ENCODE measurements at regions not wholly inside any gene's neighbourhood (a gene's known extent, or its start where the extent isn't known, plus 50 kb on each side); places are given as distances from the start of the nearest gene placed in this dataset.

DNA sequence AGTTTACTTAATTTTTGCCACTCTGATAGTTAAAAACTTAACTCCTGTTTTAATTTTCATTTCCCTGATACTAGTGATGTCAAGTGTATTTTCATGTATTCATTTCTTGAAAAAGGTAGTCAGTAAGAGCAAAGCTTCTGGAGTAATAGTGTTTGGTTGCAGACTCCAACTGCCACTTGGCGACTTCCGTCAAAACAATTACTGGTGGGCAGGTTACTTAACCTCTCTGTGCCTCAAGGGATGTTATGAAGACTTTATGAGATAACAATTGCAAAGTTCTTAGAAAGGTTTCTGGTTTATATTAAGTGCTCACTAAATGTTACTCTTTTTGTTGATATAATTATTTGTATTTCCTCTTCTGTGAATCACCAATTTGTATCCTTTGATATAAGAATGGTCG lies 129.7 kb downstream of the NFKBIZ start:
- peaks cover 21% of the 10 kb centered on the region for H3K4me1 ChIP-seq (ENCODE audit: low read depth)
- no peak for DNase-seq (ENCODE audit: low read depth in 1 of 2, low spot score in 1 of 2)

DNA sequence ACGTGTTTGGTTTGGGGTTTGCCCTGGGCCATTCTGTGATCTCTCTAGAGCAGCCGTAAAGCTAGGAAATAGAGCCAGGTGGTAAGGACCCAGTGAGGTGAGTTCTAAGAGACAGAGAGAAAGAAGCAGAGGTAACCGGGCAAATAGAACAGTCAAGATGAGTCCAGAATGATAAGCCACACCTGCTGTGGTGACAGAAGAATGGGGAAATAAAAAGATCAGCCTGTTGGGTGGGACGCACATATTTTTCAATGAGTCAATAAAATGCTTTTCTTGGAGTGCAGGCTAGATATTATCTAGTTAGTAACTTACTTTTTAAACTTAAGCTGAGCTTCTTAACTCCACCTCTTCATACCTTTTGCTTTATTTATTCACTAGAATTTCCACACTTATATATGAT lies 135.0 kb downstream of the NFKBIZ start:
- Histone ChIP-seq H3K4me1 (ENCODE audit: low read depth) (peaks cover 4% of the 10 kb centered on the region), H3K27ac (no peak overlapping the region), H3K9me3 (ENCODE audit: low read depth) (no peaks in the 10 kb centered on the region), H3K27me3 (no peaks in the 10 kb centered on the region), H3K36me3 (no peaks in the 10 kb centered on the region), H3K4me3 (no peak overlapping the region)
- no peak for DNase-seq (ENCODE audit: low read depth in 1 of 2, low spot score in 1 of 2)
- TF ChIP-seq, protein P1, sequence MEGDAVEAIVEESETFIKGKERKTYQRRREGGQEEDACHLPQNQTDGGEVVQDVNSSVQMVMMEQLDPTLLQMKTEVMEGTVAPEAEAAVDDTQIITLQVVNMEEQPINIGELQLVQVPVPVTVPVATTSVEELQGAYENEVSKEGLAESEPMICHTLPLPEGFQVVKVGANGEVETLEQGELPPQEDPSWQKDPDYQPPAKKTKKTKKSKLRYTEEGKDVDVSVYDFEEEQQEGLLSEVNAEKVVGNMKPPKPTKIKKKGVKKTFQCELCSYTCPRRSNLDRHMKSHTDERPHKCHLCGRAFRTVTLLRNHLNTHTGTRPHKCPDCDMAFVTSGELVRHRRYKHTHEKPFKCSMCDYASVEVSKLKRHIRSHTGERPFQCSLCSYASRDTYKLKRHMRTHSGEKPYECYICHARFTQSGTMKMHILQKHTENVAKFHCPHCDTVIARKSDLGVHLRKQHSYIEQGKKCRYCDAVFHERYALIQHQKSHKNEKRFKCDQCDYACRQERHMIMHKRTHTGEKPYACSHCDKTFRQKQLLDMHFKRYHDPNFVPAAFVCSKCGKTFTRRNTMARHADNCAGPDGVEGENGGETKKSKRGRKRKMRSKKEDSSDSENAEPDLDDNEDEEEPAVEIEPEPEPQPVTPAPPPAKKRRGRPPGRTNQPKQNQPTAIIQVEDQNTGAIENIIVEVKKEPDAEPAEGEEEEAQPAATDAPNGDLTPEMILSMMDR (IDR thresholded peaks at IDR 0.05; ENCODE audit: low read depth, low read length): no peak

More for the DNA sequence above, 129.7 kb downstream of the NFKBIZ start:
- TF ChIP-seq, protein P1 (IDR thresholded peaks at IDR 0.05; ENCODE audit: low read depth, low read length): no peak
- Histone ChIP-seq H3K36me3 (no peaks in the 10 kb centered on the region), H3K4me3 (no peak overlapping the region), H3K27ac (no peak overlapping the region), H3K9me3 (ENCODE audit: low read depth) (no peaks in the 10 kb centered on the region), H3K27me3 (no peaks in the 10 kb centered on the region)

DNA sequence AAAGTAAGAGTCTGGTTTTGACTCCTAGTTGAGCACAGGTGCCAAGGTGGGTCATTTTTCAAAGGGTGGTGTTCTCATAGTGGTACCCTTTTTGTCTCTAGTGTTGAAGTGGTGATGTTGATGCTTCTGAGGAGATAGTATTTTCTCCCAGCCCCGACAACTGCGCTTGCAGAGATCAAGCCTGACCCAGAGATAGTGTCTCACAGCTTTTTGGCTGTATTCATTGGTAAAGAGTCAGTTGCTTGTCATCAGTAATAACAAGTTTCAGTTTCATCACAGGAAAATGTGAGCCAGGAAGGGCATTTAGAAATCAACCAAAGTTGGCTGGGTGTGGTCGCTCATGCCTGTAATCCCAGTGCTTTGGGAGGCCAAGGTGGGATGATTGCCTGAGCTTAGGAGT lies 139.3 kb downstream of the NFKBIZ start:
- TF ChIP-seq, protein P1 (IDR thresholded peaks at IDR 0.05; ENCODE audit: low read depth, low read length): no peak
- H3K36me3 ChIP-seq: no peaks in the 10 kb centered on the region
- no peak overlapping the region for H3K4me3 ChIP-seq
- no peaks in the 10 kb centered on the region for H3K9me3 ChIP-seq (ENCODE audit: low read depth)
- peaks cover 11% of the 10 kb centered on the region for H3K4me1 ChIP-seq (ENCODE audit: low read depth)
- no peak overlapping the region for H3K27ac ChIP-seq
- DNase-seq (ENCODE audit: low read depth in 1 of 2, low spot score in 1 of 2): no peak
- H3K27me3 ChIP-seq: no peaks in the 10 kb centered on the region

DNA sequence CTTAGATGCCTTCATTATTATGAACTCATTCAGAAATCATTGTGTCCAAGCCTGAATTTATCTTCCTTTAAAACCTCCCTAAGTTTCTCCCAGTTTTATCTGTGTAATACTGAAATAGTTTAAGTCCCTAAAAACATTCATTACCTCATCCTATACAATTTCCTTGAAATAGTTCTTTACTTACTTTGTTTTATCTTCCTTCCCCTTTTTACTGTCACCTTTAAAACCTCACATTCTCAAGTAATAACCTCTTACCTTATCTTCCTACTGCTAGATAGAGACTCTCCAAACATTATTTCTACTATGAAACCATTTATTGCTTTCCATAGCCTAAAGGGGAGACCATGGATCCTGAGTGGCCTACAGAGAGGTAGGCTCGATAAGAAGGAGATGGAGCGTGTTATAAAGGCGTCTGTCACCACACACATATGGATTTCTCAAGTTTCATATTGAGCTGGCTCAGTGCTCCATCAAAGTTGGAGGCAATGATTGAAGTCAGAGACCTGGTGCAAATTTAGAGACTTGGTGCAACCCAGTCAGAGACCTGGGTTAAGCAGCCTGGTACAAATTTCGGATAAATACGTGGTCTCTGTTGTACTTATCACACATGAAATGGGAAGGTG lies 140.4 kb downstream of the NFKBIZ start:
- H3K4me3 ChIP-seq: no peak overlapping the region
- no peak for DNase-seq (ENCODE audit: low read depth in 1 of 2, low spot score in 1 of 2)
- peaks cover 11% of the 10 kb centered on the region for H3K4me1 ChIP-seq (ENCODE audit: low read depth)
- TF ChIP-seq, protein P1 (IDR thresholded peaks at IDR 0.05; ENCODE audit: low read depth, low read length): no peak
- no peaks in the 10 kb centered on the region for H3K27me3 ChIP-seq
- H3K9me3 ChIP-seq (ENCODE audit: low read depth): no peaks in the 10 kb centered on the region
- H3K36me3 ChIP-seq: no peaks in the 10 kb centered on the region
- peak overlapping the region; percentile 11 for H3K27ac ChIP-seq

DNA sequence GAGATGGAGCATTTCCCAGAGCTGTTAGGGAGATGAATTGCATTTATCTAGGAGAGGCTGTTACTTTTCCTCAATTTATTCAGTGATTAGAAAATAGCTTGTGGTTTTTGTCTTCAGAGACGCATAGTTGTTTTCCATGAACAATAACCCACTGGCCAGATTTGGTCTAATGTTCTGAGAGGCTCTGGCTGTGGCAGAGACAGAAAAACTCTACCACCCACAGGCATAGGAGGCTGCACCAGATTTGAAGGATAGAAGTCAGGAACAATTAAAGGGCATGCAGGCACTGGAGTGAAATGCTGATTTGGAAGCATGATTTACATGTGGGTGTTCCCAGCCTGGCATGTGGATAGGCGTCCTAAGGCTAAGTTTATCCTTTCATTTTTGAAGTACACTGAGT lies 143.5 kb downstream of the NFKBIZ start:
- DNase-seq (ENCODE audit: low read depth in 1 of 2, low spot score in 1 of 2): peak in 1 of 2 donors; percentile 56
- Histone ChIP-seq H3K27ac (no peak overlapping the region), H3K27me3 (no peaks in the 10 kb centered on the region), H3K36me3 (no peaks in the 10 kb centered on the region), H3K9me3 (ENCODE audit: low read depth) (no peaks in the 10 kb centered on the region), H3K4me3 (no peak overlapping the region), H3K4me1 (ENCODE audit: low read depth) (peaks cover 11% of the 10 kb centered on the region)
- TF ChIP-seq, protein P1 (IDR thresholded peaks at IDR 0.05; ENCODE audit: low read depth, low read length): no peak

All from cardiac muscle cell (in vitro differentiated cells and primary cell).